DND-41 (cell line): ENCODE measurements at regions not wholly inside any gene's neighbourhood (a gene's known extent, or its start where the extent isn't known, plus 50 kb on each side); places are given as distances from the start of the nearest gene placed in this dataset.

Experiments used
- CTCF ChIP-seq: IDR thresholded peaks from 2 replicates; pipeline ENCODE4 v1.5.1; 2012; ENCODE audit warnings: borderline replicate concordance, low read length, moderate library complexity, mild to moderate bottlenecking; ENCODE audit not compliant: poor library complexity, severe bottlenecking; ENCODE audit errors: extremely low read depth
- EZH2 ChIP-seq: IDR thresholded peaks from 3 replicates; pipeline ENCODE4 v1.6.1; 2012; ENCODE audit warnings: borderline replicate concordance, low read depth, mild to moderate bottlenecking, moderate library complexity, low read length, inconsistent platforms; ENCODE audit not compliant: severe bottlenecking

- TF ChIP-seq CTCF: no peak
- TF ChIP-seq EZH2: no peak
Measured at GRCh38 chr5:103780794-103781193, 218.2 kb upstream of the NUDT12 start.
